HG03571 (cell line): ENCODE measurements at regions not wholly inside any gene's neighbourhood (a gene's known extent, or its start where the extent isn't known, plus 50 kb on each side); places are given as distances from the start of the nearest gene placed in this dataset.
"Not testable (repeated sequence)": the region's sequence is repeated elsewhere in the genome, so short reads cannot be mapped to it uniquely, and the experiment has no call there.

Experiments
- ATAC-seq: cut with Tn5 transposase; IDR thresholded peaks from one replicate; pipeline ENCODE4 v1.9.1; 2021; ENCODE audit not compliant: unreplicated experiment

- ATAC-seq = no peak
Observed at GRCh38 chr5:40453689-40454088, 226.0 kb upstream of the PTGER4 start.

GRCh38 chr5:40452874-40453624 is 226.7 kb upstream of the PTGER4 start:
- no peak for ATAC-seq

- no peak for ATAC-seq
Observed at GRCh38 chr5:40447438-40447837, 232.3 kb upstream of the PTGER4 start.

GRCh38 chr5:40446910-40447309 is 232.8 kb upstream of the PTGER4 start:
- no peak for ATAC-seq

GRCh38 chr5:40442346-40442745 is 237.4 kb upstream of the PTGER4 start:
- no peak for ATAC-seq

DNA sequence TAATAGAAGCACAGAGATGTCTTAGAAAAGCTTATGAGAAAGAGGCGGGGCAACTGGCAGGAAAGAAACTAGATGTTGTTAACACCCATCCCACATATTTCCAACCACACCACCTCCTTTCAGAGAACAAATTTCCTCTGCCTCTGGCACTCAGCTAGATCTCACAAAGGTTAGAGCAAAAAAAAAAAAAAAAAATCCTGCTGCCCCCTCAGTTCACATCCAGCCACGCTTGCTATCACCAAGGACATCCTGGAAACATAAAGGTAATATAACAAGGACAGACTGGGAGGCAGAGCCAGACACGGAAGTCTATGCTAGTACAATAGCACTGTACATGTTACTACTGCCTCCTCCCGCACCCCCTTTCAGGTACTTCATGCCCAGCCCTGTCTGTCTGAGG is 238.0 kb upstream of the PTGER4 start:
- ATAC-seq = no peak

GRCh38 chr5:40440746-40441145 is 239.0 kb upstream of the PTGER4 start:
- ATAC-seq = no peak

GRCh38 chr5:40439103-40439502 is 240.6 kb upstream of the PTGER4 start:
- not testable (repeated sequence) for ATAC-seq

DNA sequence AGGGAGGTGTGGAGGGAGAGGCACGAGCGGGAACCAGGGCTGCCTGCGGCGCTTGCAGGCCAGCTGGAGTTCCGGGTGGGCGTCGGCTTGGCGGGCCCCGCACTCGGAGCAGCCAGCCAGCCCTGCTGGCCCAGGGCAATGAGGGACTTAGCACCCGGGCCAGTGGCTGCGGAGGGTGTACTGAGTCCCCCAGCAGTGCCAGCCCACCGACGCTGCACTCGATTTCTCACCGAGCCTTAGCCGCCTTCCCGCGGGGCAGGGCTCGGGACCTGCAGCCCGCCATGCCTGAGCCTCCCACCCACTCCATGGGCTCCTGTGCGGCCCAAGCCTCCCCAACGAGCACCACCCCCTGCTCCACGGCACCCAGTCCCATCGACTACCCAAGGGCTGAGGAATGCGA is 241.1 kb upstream of the PTGER4 start:
- not testable (repeated sequence) for ATAC-seq

DNA sequence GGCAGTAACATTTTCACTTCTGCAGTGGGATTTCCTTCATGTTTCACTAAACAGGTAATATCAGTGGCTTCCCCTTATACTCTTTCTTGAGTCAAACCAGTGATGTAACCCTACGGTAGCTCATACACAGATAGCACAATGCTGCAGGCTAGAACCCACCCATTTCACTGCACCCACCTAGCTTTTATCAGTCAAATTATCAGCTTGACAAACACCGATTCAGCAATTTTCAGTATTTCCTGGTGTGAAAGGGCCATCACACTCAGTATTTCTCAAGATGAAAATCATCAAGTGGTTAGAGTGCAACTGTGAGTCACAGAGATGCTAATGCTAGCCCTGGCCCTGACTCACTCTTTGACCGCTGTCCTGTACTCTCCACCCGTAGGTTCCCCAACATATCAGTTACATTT is 242.3 kb upstream of the PTGER4 start:
- ATAC-seq = no peak

- peak; percentile 81 for ATAC-seq
Observed at GRCh38 chr5:40436535-40437237, 243.0 kb upstream of the PTGER4 start.

- ATAC-seq = not testable (repeated sequence)
Observed at GRCh38 chr5:40435706-40436105, 244.0 kb upstream of the PTGER4 start.

- no peak for ATAC-seq
Observed at GRCh38 chr5:40432836-40433235, 246.9 kb upstream of the PTGER4 start.

GRCh38 chr5:40431734-40432133 is 248.0 kb upstream of the PTGER4 start:
- ATAC-seq = no peak

GRCh38 chr5:40430101-40430710 is 249.5 kb upstream of the PTGER4 start:
- ATAC-seq = no peak

GRCh38 chr5:40429258-40430100 is 250.2 kb upstream of the PTGER4 start:
- ATAC-seq = no peak

DNA sequence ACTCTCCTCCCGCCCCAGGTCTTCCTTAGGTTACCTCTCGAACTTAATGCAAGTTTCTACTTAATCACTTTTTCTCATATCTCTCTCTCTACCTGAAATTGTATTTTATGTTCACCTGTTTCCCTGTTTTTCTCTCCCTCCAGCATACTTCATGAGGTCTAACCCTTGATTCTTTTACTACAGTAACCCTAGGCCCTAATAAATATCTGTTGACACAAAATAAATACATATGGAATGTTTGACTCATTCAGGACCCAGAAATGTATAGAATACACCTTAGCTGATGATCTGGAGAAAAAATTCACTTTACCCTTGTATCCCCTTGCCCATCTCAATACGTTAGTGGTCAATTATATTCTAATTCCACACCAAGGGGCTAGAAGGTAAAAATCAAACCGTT is 250.9 kb upstream of the PTGER4 start:
- ATAC-seq = no peak

DNA sequence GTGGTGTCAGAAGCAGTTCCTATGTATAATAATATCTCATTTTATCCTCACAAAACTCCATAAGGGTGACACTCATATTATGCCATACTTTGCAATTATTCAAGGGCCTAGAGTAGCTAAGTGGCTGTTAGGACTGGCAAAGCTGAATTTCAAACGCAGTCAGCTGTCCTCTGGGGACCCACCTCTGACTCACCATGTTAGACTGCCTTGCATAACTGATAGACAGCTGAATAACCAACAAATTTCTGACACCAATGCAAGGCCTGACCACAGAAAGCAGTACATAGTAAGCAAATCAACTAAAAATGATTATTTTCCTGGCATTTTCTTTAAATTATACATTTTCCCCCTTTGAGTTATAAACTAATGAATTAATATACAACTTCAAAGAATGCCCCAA is 251.6 kb upstream of the PTGER4 start:
- no peak for ATAC-seq

GRCh38 chr5:40417046-40417810 is 262.5 kb upstream of the PTGER4 start:
- ATAC-seq = not testable (repeated sequence)

GRCh38 chr5:40416588-40416987 is 263.1 kb upstream of the PTGER4 start:
- no peak for ATAC-seq
